NCI-H524 (cell line): ENCODE measurements at regions not wholly inside any gene's neighbourhood (a gene's known extent, or its start where the extent isn't known, plus 50 kb on each side); places are given as distances from the start of the nearest gene placed in this dataset.
A peak's percentile ranks its signal among the peaks of the same experiment; 100 is the strongest.

Experiments
- DNase-seq, 2 experiments: peaks; one replicate each; lab custom pipeline; 2025; lab: John Stamatoyannopoulos, UW

GRCh38 chr5:113800686-113801085 lies 287.2 kb downstream of the YTHDC2 start:
- no peak for DNase-seq

DNA sequence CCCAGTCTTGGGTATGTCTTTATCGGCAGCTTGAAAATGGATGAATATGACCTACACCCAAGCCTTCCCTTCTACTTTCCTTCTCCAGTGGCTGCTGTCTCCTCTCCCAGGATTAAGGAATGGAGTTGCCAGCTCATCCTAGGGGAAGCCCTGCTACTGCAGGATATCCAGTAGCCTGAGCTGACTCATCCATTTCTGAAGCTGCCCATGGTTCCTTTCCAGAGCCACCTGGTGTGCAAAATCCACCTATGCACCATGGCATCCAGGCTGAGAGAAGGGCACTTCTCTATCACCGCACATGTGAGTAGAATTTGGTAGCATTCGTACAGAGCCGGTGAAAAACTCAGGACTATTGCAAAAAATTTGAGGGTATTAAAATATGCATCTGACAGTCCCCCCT lies 290.8 kb downstream of the YTHDC2 start:
- no peak for DNase-seq

DNA sequence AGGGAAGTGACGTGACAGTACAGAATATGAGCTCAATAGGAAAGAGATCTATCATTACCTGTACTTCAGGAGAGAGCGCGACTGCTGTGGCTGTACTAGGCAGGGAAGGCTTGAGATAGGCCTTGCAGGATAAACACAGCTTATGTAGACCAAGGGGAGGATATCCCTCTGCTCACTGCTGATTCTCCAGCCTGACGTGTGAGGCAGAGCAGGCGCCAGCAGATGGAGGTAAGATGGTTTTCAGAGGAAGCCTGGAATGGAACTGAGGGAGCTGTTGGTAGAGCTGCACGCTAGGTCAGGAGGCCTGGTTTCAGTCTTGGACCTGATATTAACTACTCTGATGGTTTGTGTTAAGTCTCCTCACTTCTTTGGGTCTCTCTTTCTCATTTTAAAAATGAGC lies 291.4 kb downstream of the YTHDC2 start:
- DNase-seq: no peak

GRCh38 chr5:113806250-113806649 lies 292.8 kb downstream of the YTHDC2 start:
- DNase-seq: peak in 1 of 2 experiments; percentile 37

DNA sequence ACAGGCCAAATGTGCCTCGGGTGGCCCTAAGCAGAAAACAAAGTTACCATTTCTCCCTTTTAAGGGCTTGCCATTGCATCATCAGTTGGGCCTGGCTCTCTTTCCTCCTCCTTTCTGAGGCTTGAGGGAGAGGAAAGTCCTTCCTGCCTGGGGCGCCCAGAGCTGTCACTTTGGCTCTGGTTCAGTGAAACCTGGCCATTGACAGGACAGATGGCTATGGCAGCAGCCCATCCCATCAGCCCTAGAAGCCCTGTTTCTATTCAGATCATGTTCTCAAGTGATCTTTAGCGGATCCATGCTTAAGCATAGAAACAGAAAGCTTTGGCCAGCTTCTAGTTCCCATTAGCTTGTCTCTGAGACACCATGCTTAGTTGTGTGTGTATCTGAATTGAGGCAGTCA lies 293.4 kb downstream of the YTHDC2 start:
- DNase-seq: peak; percentile 49 to 87

- DNase-seq: peak; percentile 75 to 88
These were observed 294.0 kb downstream of the YTHDC2 start for GRCh38 chr5:113807427-113807991.

DNA sequence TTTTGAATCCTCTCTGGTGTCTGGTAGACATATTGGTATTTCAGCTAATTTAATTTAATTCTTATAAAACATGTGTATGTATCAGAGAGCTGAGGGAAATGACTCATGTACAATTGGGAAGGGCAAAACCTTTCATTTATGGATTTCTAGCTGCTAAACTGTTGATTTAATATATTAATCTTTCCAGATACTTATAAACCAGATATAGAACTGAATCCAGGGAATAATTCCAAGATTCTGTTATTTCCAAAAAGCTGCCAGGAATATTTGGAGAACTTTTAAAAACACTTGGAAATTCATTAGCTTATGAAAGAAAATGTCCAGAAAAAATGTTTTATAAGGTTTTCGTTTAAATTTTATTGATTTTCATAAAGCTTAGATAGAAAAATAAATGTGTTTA lies 295.5 kb downstream of the YTHDC2 start:
- DNase-seq: no peak

DNA sequence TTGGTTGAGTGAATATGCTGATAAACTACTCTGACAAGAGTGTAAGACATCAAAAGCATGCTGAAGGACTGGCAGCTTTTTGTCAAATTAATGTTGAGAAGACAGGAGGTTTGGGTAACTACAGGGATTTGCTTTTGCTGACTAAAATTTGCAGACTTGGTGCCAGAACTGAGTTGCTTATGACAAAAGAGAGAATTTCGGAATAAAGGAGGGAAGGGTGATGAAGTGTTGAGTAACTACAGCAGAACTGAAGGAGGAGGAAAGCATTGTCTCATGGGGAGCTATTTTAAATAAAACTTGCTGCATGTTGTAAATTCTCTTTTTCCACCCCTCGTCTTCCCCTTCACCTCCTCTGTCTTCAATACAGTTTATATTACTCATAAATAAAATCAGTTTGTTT lies 296.1 kb downstream of the YTHDC2 start:
- DNase-seq: no peak

DNA sequence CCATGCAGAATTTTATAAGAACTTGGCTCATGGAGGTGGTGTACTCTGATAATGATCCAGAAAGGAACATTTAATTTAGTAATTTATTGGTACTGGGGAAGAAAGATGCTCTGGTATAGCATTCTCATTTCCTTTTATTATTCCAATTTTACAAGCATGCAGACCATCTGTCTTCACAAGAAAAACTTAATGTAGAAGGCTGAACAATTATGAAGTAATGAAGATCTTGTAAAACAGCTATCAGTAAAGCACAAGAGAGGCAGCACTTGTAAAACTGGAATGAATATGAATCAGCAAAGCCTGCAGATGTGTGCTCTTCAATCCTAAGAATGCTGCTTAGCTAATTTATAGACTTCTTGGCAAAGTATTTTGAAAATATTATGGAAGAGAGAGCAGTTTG lies 300.0 kb downstream of the YTHDC2 start:
- DNase-seq: peak in 1 of 2 experiments; percentile 11

DNA sequence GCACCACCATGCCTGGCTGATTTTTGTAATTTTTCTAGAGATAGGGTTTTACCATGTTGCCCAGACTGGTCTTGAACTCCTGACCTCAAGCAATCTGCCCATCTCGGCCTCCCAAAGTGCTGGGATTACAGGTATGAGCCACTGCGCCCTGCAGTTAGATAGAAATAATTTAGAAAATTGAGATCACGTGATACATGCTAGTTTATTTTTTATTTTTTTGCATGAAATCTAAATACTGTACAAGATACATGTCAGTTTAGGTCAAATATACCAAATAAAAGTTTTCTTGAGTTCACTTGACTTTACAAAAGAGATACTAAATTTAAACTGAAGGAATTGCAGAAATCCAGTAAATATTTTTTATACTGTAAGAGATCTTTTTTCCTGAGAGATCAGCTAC lies 304.2 kb downstream of the YTHDC2 start:
- DNase-seq: no peak

DNA sequence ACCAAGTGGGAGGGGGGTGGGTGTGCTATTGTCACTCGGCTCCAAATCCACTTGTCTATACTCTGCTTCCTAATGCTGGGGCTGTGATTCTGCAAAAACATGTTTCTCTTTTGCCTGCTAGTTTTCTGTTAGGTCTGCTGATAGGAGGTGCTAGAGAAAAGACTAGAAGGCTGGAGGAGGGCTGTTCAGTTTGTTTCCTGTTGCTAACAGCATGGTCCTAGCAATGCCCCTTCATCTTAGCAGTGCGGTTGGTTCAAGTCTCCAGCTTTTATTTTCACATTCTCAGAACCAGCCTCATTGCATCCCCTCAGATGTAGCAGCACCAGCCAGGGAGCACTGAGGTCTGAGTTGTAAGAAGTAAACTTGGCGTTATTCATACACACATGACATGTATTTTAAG lies 310.2 kb downstream of the YTHDC2 start:
- no peak for DNase-seq

GRCh38 chr5:113824307-113824706 lies 310.8 kb downstream of the YTHDC2 start:
- no peak for DNase-seq

DNA sequence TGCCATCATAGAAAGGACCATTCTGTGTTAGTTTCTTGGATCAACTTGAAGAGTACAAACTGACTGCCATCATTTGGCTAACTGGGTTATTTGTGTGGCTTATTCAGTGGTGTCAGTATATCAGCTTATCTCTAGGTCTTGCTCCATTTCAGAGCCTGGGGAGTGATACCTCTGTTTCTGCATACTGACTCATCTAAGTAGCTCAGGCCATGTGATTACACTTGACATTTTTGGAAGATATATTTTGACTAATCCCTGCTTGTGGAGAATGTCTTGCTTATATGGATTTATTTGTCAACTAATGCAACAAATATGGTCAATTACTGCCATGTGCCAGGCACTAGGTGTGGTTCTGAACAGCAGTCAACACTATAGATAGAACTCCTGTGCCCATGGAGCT lies 311.7 kb downstream of the YTHDC2 start:
- DNase-seq: no peak

DNA sequence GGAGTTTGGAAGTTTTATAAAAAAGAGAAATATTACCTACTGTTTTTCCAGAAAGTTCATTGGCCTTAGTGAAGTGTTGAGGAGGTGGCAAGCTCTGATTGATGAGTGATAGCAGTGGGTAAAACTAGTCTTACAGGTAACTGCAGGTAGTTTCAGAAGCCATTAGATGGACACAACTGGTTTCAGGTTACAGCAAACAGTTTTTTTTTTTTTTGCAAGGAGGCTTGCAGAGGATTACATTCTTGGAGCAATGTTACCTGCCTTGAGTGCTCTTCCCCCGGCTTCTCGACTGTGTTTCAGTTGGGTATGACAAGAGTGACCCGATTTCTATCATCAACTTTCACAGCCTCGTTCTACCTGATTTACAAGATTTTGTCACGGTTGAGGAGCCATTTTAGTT lies 333.4 kb downstream of the YTHDC2 start:
- no peak for DNase-seq

GRCh38 chr5:113864437-113864836 lies 350.9 kb downstream of the YTHDC2 start:
- no peak for DNase-seq

DNA sequence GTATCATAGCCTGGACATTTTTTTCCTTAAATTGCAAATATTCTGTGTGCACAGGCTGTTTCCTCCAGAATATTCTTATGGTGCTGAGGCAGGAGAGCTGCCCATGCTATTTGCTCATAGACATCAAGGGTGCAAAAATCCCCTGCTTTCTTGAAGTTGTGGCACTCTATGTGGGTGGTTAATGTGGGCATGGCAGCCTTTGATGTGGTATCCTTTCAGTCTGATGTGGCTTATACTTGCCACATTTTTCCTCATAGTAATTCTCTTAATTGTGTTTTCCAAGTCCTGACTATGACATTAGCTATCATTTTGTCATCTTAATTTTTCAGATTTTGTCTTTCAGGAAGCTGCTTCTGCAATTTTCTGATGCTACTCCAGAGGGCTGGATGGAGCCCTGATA lies 353.3 kb downstream of the YTHDC2 start:
- DNase-seq: no peak

- no peak for DNase-seq
These were observed 356.1 kb downstream of the YTHDC2 start for GRCh38 chr5:113869611-113870010.

DNA sequence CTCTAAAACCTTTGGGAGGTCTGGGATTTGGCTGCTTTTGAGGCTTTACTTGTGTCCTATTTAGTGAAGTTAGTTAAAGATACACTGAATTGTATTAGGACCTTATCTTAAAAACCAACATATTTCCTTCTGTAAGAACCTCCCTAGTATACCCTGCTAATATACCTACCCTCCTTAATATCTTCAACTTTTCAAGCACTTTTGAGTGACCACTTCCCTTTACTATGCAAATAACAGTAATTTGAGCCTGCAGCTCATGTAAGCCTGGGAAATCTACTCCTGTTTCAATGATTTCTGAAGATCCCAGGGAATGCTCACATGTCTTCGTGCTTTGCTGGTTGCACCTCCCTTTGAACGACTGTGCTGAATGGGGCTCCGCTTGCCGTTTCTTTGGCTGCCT lies 358.5 kb downstream of the YTHDC2 start:
- no peak for DNase-seq

GRCh38 chr5:113875096-113875495 lies 361.6 kb downstream of the YTHDC2 start:
- no peak for DNase-seq

GRCh38 chr5:113891491-113891890 lies 378.0 kb downstream of the YTHDC2 start:
- DNase-seq: no peak

- no peak for DNase-seq
These were observed 383.3 kb downstream of the YTHDC2 start for GRCh38 chr5:113896789-113897188.

- no peak for DNase-seq
These were observed 384.3 kb downstream of the YTHDC2 start for GRCh38 chr5:113897748-113898147.

DNA sequence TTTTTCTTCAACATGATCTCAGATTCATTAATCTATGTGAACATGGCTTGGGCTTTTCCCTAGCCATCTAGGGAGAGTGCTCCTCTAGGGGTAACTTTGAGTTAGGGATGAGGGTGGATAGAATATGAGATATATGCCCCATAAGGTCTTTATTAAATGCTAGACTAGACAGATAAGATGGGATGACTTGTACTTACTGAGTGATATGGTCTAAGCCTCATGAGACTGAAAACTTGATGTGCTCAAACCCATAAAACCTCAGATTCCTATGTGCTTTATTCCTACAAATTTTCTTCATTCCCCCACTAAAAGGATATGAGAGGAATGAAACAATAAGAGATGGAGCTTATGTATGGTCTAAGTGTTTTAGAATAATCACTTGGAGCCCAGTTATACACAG lies 386.6 kb downstream of the YTHDC2 start:
- DNase-seq: no peak

- DNase-seq: peak in 1 of 2 experiments; percentile 17
These were observed 387.3 kb downstream of the YTHDC2 start for GRCh38 chr5:113900816-113901215.

GRCh38 chr5:113901718-113902117 lies 388.2 kb downstream of the YTHDC2 start:
- DNase-seq: no peak
